ENCODE measurements at regions not wholly inside any gene's neighbourhood (a gene's known extent, or its start where the extent isn't known, plus 50 kb on each side); places are given as distances from the start of the nearest gene placed in this dataset.
"Not testable (repeated sequence)": the region's sequence is repeated elsewhere in the genome, so short reads cannot be mapped to it uniquely, and the experiment has no call there.

DNA sequence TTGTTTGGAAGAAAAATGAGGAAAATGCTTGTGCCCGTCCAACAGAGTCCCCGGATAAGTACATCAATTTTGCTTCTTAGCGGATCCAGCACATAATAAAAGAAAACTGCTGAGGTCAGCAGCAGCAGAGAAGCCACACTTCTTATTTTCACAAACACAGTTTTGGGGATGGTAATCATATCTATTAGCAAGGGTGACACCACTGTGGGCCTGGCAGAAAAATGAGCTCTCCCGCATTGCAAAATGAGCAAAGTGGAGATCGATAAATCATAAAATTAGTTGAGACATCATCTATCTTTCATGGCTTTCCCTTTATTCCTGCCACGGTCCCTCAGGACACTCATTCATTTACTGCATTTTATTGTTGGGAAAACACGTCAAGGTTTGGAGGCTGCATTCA lies 186.4 kb downstream of the NPIPA7 start:
- not testable (repeated sequence) for H3K4me1 ChIP-seq (ENCODE audit: control insufficient read depth, low read depth, low read length)

DNA sequence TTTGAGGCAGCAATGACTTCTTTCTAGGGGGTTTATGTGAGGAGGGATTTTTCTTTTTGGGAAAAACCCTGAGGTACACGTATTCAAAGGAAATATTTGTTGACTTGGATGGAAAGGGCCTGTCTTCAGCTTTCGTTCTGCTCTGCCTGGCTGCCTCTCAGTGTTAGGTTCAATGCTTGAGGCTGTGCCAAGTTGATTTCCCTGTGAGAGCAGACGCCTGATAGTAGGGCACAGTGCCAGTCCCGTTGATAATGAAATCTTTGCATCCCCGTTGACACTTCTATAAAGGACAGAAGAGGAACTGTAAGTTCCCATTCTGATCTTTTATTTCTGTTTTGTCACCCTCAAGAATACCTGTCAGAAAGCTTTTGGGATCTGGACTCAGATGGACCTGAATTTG lies 191.1 kb downstream of the NPIPA7 start:
- not testable (repeated sequence) for H3K9ac ChIP-seq (ENCODE audit: low read length)

More for the DNA sequence above, 186.4 kb downstream of the NPIPA7 start:
- H3K9me3 ChIP-seq (ENCODE audit: control insufficient read depth, low read depth, low read length); H3K36me3 ChIP-seq (ENCODE audit: control insufficient read depth, low read depth, low read length); H3K4me3 ChIP-seq (ENCODE audit: low read length); H3K27me3 ChIP-seq (ENCODE audit: control insufficient read depth, insufficient read depth, low read length); H3K27ac ChIP-seq (ENCODE audit: low read length); H3K9ac ChIP-seq (ENCODE audit: low read length): not testable (repeated sequence)

GRCh38 chr16:16570874-16571273 lies 191.9 kb downstream of the NPIPA7 start:
- not testable (repeated sequence) for H3K27ac ChIP-seq (ENCODE audit: low read length); H3K27me3 ChIP-seq (ENCODE audit: control insufficient read depth, insufficient read depth, low read length); H3K9me3 ChIP-seq (ENCODE audit: control insufficient read depth, low read depth, low read length); H3K9ac ChIP-seq (ENCODE audit: low read length); H3K36me3 ChIP-seq (ENCODE audit: control insufficient read depth, low read depth, low read length); H3K4me3 ChIP-seq (ENCODE audit: low read length); H3K4me1 ChIP-seq (ENCODE audit: control insufficient read depth, low read depth, low read length)

More for the DNA sequence above, 191.1 kb downstream of the NPIPA7 start:
- not testable (repeated sequence) for H3K27ac ChIP-seq (ENCODE audit: low read length); H3K36me3 ChIP-seq (ENCODE audit: control insufficient read depth, low read depth, low read length); H3K4me3 ChIP-seq (ENCODE audit: low read length); H3K9me3 ChIP-seq (ENCODE audit: control insufficient read depth, low read depth, low read length); H3K4me1 ChIP-seq (ENCODE audit: control insufficient read depth, low read depth, low read length); H3K27me3 ChIP-seq (ENCODE audit: control insufficient read depth, insufficient read depth, low read length)

- not testable (repeated sequence) for H3K27me3 ChIP-seq (ENCODE audit: control insufficient read depth, insufficient read depth, low read length); H3K4me1 ChIP-seq (ENCODE audit: control insufficient read depth, low read depth, low read length); H3K4me3 ChIP-seq (ENCODE audit: low read length); H3K9me3 ChIP-seq (ENCODE audit: control insufficient read depth, low read depth, low read length); H3K36me3 ChIP-seq (ENCODE audit: control insufficient read depth, low read depth, low read length); H3K27ac ChIP-seq (ENCODE audit: low read length); H3K9ac ChIP-seq (ENCODE audit: low read length)
Observed at GRCh38 chr16:16572130-16572774, 193.3 kb downstream of the NPIPA7 start.

- not testable (repeated sequence) for H3K27me3 ChIP-seq (ENCODE audit: control insufficient read depth, insufficient read depth, low read length); H3K4me3 ChIP-seq (ENCODE audit: low read length)
Observed at GRCh38 chr16:16577062-16577461, 198.1 kb downstream of the NPIPA7 start.

GRCh38 chr16:16578701-16579100 lies 199.8 kb downstream of the NPIPA7 start:
- H3K27ac ChIP-seq (ENCODE audit: low read length): no peak overlapping the region
- H3K4me1 ChIP-seq (ENCODE audit: control insufficient read depth, low read depth, low read length): no peaks in the 10 kb centered on the region
- no peaks in the 10 kb centered on the region for H3K9me3 ChIP-seq (ENCODE audit: control insufficient read depth, low read depth, low read length)
- no peak overlapping the region for H3K4me3 ChIP-seq (ENCODE audit: low read length)
- no peaks in the 10 kb centered on the region for H3K36me3 ChIP-seq (ENCODE audit: control insufficient read depth, low read depth, low read length)
- H3K27me3 ChIP-seq (ENCODE audit: control insufficient read depth, insufficient read depth, low read length): no peaks in the 10 kb centered on the region
- no peak overlapping the region for H3K9ac ChIP-seq (ENCODE audit: low read length)

More at GRCh38 chr16:16577062-16577461, 198.1 kb downstream of the NPIPA7 start:
- H3K4me1 ChIP-seq (ENCODE audit: control insufficient read depth, low read depth, low read length); H3K9ac ChIP-seq (ENCODE audit: low read length); H3K36me3 ChIP-seq (ENCODE audit: control insufficient read depth, low read depth, low read length); H3K9me3 ChIP-seq (ENCODE audit: control insufficient read depth, low read depth, low read length); H3K27ac ChIP-seq (ENCODE audit: low read length): not testable (repeated sequence)

- not testable (repeated sequence) for H3K36me3 ChIP-seq (ENCODE audit: control insufficient read depth, low read depth, low read length); H3K9ac ChIP-seq (ENCODE audit: low read length); H3K4me3 ChIP-seq (ENCODE audit: low read length); H3K27me3 ChIP-seq (ENCODE audit: control insufficient read depth, insufficient read depth, low read length); H3K9me3 ChIP-seq (ENCODE audit: control insufficient read depth, low read depth, low read length); H3K27ac ChIP-seq (ENCODE audit: low read length); H3K4me1 ChIP-seq (ENCODE audit: control insufficient read depth, low read depth, low read length)
Observed at GRCh38 chr16:16582916-16583315, 204.0 kb downstream of the NPIPA7 start.

- H3K27me3 ChIP-seq (ENCODE audit: control insufficient read depth, insufficient read depth, low read length); H3K36me3 ChIP-seq (ENCODE audit: control insufficient read depth, low read depth, low read length); H3K9me3 ChIP-seq (ENCODE audit: control insufficient read depth, low read depth, low read length); H3K4me3 ChIP-seq (ENCODE audit: low read length); H3K27ac ChIP-seq (ENCODE audit: low read length); H3K4me1 ChIP-seq (ENCODE audit: control insufficient read depth, low read depth, low read length); H3K9ac ChIP-seq (ENCODE audit: low read length): not testable (repeated sequence)
Observed at GRCh38 chr16:16586073-16586651, 207.2 kb downstream of the NPIPA7 start.

DNA sequence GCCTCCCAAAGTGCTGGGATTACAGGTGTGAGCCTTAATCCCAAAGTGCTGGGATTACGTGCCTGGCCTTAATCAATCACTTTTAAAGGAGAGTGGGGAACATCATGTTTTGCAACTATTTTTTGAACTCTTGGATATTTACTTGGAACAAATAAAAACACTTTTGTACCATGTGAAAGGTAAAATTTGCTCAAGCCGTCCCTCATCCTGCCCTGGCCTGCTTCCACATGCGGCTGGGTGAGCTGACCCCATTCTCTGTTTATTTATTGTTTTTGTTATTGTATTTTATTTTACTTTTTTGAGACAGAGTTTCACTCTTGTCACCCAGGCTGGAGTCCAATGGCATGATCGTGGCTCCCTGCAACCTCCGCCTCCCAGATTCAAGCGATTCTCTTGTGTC lies 208.0 kb downstream of the NPIPA7 start:
- H3K9me3 ChIP-seq (ENCODE audit: control insufficient read depth, low read depth, low read length); H3K36me3 ChIP-seq (ENCODE audit: control insufficient read depth, low read depth, low read length); H3K27me3 ChIP-seq (ENCODE audit: control insufficient read depth, insufficient read depth, low read length); H3K9ac ChIP-seq (ENCODE audit: low read length); H3K27ac ChIP-seq (ENCODE audit: low read length); H3K4me3 ChIP-seq (ENCODE audit: low read length); H3K4me1 ChIP-seq (ENCODE audit: control insufficient read depth, low read depth, low read length): not testable (repeated sequence)

DNA sequence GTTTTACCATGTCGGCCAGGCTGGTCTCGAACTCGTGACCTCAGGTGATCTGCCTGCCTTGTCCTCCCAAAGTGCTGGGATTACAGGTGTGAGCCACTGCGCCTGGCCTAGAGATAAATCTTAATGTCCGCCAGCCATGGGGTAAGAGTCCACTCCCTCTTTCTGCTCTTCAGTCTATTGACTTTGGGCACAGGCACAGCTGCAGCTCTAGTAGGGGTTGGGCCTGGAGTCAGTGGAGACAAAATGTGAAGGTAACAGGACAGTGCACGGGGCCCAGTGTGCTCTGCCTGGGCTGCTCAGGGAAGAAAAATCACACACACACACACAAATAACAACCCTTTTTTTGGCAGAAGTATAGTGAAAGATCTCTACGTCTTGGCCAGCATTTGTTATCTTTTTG lies 209.5 kb downstream of the NPIPA7 start:
- H3K4me1 ChIP-seq (ENCODE audit: control insufficient read depth, low read depth, low read length); H3K27me3 ChIP-seq (ENCODE audit: control insufficient read depth, insufficient read depth, low read length); H3K4me3 ChIP-seq (ENCODE audit: low read length); H3K9me3 ChIP-seq (ENCODE audit: control insufficient read depth, low read depth, low read length); H3K27ac ChIP-seq (ENCODE audit: low read length); H3K9ac ChIP-seq (ENCODE audit: low read length); H3K36me3 ChIP-seq (ENCODE audit: control insufficient read depth, low read depth, low read length): not testable (repeated sequence)

GRCh38 chr16:16590654-16591318 lies 211.8 kb downstream of the NPIPA7 start:
- not testable (repeated sequence) for H3K27me3 ChIP-seq (ENCODE audit: control insufficient read depth, insufficient read depth, low read length); H3K4me1 ChIP-seq (ENCODE audit: control insufficient read depth, low read depth, low read length); H3K9me3 ChIP-seq (ENCODE audit: control insufficient read depth, low read depth, low read length); H3K36me3 ChIP-seq (ENCODE audit: control insufficient read depth, low read depth, low read length); H3K9ac ChIP-seq (ENCODE audit: low read length); H3K27ac ChIP-seq (ENCODE audit: low read length); H3K4me3 ChIP-seq (ENCODE audit: low read length)

Data from iPS-18a (cell line).